Lung (tissue), 11 donors: ENCODE measurements at regions not wholly inside any gene's neighbourhood (a gene's known extent, or its start where the extent isn't known, plus 50 kb on each side); places are given as distances from the start of the nearest gene placed in this dataset.
"Not testable (repeated sequence)": the region's sequence is repeated elsewhere in the genome, so short reads cannot be mapped to it uniquely, and the experiment has no call there.

Experiments
- ATAC-seq: fragments of 200-7000 bp; cut with Tn5 transposase; one replicate; pipeline ENCODE4 v1.9.1; 2020; ENCODE audit warnings: moderate number of reproducible peaks; ENCODE audit not compliant: insufficient read depth, low FRiP score
- DNase-seq, 3 donors: peaks; one replicate each; pipeline ENCODE4 v3.0.0-alpha.2; 2013 to 2017
- H3K27ac ChIP-seq, 2 donors: one replicate each; pipeline ENCODE4 v1.5.1; 2013; ENCODE audit warnings: mild to moderate bottlenecking in 2 of 2, moderate library complexity in 2 of 2, control low read depth in 1 of 2, inconsistent platforms in 1 of 2, low read depth in 1 of 2, low read length in 1 of 2
- H3K27me3 ChIP-seq, 3 donors: one replicate each; pipeline ENCODE4 v1.5.1; 2013; ENCODE audit warnings: low read length in 2 of 3; ENCODE audit not compliant: control insufficient read depth in 3 of 3, insufficient read depth in 3 of 3
- H3K36me3 ChIP-seq, 4 donors: one replicate each; pipeline ENCODE4 v1.5.1; 2013; ENCODE audit warnings: low read length in 4 of 4, mild to moderate bottlenecking in 1 of 4, moderate library complexity in 1 of 4; ENCODE audit not compliant: control insufficient read depth in 4 of 4, insufficient read depth in 4 of 4
- H3K4me1 ChIP-seq, 5 donors: one replicate each; pipeline ENCODE4 v1.5.1; 2013; ENCODE audit warnings: low read length in 5 of 5, mild to moderate bottlenecking in 2 of 5, moderate library complexity in 1 of 5; ENCODE audit not compliant: control insufficient read depth in 5 of 5, insufficient read depth in 5 of 5
- H3K4me3 ChIP-seq: one replicate; pipeline ENCODE4 v1.5.1; 2013; ENCODE audit warnings: mild to moderate bottlenecking, control low read depth, moderate library complexity
- H3K9ac ChIP-seq, 2 donors: one replicate each; pipeline ENCODE4 v1.5.1; 2013; ENCODE audit warnings: low read length in 2 of 2, control low read depth in 1 of 2; ENCODE audit not compliant: insufficient read depth in 1 of 2
- H3K9me3 ChIP-seq, 4 donors: one replicate each; pipeline ENCODE4 v1.5.1; 2013; ENCODE audit warnings: low read length in 3 of 4, mild to moderate bottlenecking in 1 of 4, moderate library complexity in 1 of 4; ENCODE audit not compliant: control insufficient read depth in 4 of 4, insufficient read depth in 3 of 4
- CTCF ChIP-seq: IDR thresholded peaks from 2 replicates; pipeline ENCODE4 v1.5.1; 2012; ENCODE audit warnings: mild to moderate bottlenecking; ENCODE audit errors: control extremely low read depth, extremely low read depth
- WGBS, 2 donors: extraction: QIAGEN DNeasy Blood & Tissue Kit; methylation state at CpG; one replicate each; pipeline ENCODE4 v1.1.7; 2013; 5-methylcytosine and 5-hydroxymethylcytosine counted together
- donor health status: control.
- donor health status: control.
- donor health status: Bipolar disorder and iron deficiency.
- donor health status: healthy.
- donor health status: DM: yes; HTN: yes; CAD: no.

- TF ChIP-seq CTCF, result no peak
- Histone ChIP-seq H3K9me3 (no peaks in the 10 kb centered on the region), H3K4me3 (no peak overlapping the region), H3K27ac (no peak overlapping the region), H3K36me3 (no peaks in the 10 kb centered on the region), H3K27me3 (no peaks in the 10 kb centered on the region), H3K9ac (no peak overlapping the region), H3K4me1 (no peaks in the 10 kb centered on the region)
- DNase-seq, result no peak
- 84 to 87% methylated on average over 2 of the region's 2 CpGs for WGBS, 2 donors
- no peak for ATAC-seq
These were observed 619.3 kb downstream of the TRIB2 start for GRCh38 chr2:13335862-13336535.

GRCh38 chr2:13351068-13351467, 634.3 kb downstream of the TRIB2 start:
- H3K36me3 ChIP-seq, result no peaks in the 10 kb centered on the region
- no peaks in the 10 kb centered on the region for H3K4me1 ChIP-seq
- H3K27ac ChIP-seq, result no peak overlapping the region
- no peak for TF ChIP-seq CTCF
- 74 to 88% methylated on average over 2 of the region's 2 CpGs for WGBS, 2 donors
- no peak overlapping the region for H3K4me3 ChIP-seq
- H3K27me3 ChIP-seq, result no peaks in the 10 kb centered on the region
- ATAC-seq (no peak), DNase-seq (no peak)
- H3K9me3 ChIP-seq, result no peaks in the 10 kb centered on the region
- H3K9ac ChIP-seq, result no peak overlapping the region

GRCh38 chr2:13353083-13353482, 636.3 kb downstream of the TRIB2 start:
- H3K9me3 ChIP-seq, result peaks cover 0 to 3% (median 0%) of the 10 kb centered on the region in 4 donors
- no peak overlapping the region for H3K9ac ChIP-seq
- no peak overlapping the region for H3K4me3 ChIP-seq
- H3K4me1 ChIP-seq, result no peaks in the 10 kb centered on the region
- no peak overlapping the region for H3K27ac ChIP-seq
- no peaks in the 10 kb centered on the region for H3K36me3 ChIP-seq
- no peak for ATAC-seq
- TF ChIP-seq CTCF, result no peak
- no peak for DNase-seq
- no peaks in the 10 kb centered on the region for H3K27me3 ChIP-seq

- H3K4me1 ChIP-seq, result no peaks in the 10 kb centered on the region
- no peak overlapping the region for H3K9ac ChIP-seq
- no peak for ATAC-seq
These were observed 637.3 kb downstream of the TRIB2 start for GRCh38 chr2:13354031-13354430.

GRCh38 chr2:13381928-13382327, 665.2 kb downstream of the TRIB2 start:
- not testable (repeated sequence) for H3K36me3 ChIP-seq, H3K27ac ChIP-seq, H3K4me1 ChIP-seq, H3K9ac ChIP-seq, H3K27me3 ChIP-seq, H3K9me3 ChIP-seq, ATAC-seq, H3K4me3 ChIP-seq
- WGBS, 2 donors, result 32 to 42% methylated on average over 1 of the region's 1 CpG
- DNase-seq, result peak in 2 of 3 donors; percentile 33 to 62

More at GRCh38 chr2:13354031-13354430, 637.3 kb downstream of the TRIB2 start:
- Histone ChIP-seq H3K9me3 (peaks cover 0 to 3% (median 0%) of the 10 kb centered on the region in 4 donors), H3K36me3 (no peaks in the 10 kb centered on the region), H3K4me3 (no peak overlapping the region), H3K27ac (no peak overlapping the region), H3K27me3 (no peaks in the 10 kb centered on the region)
- no peak for TF ChIP-seq CTCF
- no peak for DNase-seq
